Mucosa of rectum (tissue), 2 donors: ENCODE measurements at regions not wholly inside any gene's neighbourhood (a gene's known extent, or its start where the extent isn't known, plus 50 kb on each side); places are given as distances from the start of the nearest gene placed in this dataset.

Source experiments
- H3K27ac ChIP-seq, 2 donors: one replicate each; pipeline ENCODE4 v1.7.0; 2013; ENCODE audit warnings: inconsistent platforms in 2 of 2, low read depth in 2 of 2, low read length in 2 of 2
- H3K27me3 ChIP-seq, 2 donors: one replicate each; pipeline ENCODE4 v1.7.0; 2013; ENCODE audit warnings: low read length in 2 of 2; ENCODE audit not compliant: control insufficient read depth in 2 of 2, insufficient read depth in 2 of 2
- H3K36me3 ChIP-seq, 2 donors: one replicate each; pipeline ENCODE4 v1.7.0; 2013; ENCODE audit warnings: low read length in 2 of 2; ENCODE audit not compliant: control insufficient read depth in 2 of 2, insufficient read depth in 2 of 2
- H3K4me1 ChIP-seq, 2 donors: one replicate each; pipeline ENCODE4 v1.7.0; 2013; ENCODE audit warnings: low read length in 2 of 2, mild to moderate bottlenecking in 1 of 2; ENCODE audit not compliant: control insufficient read depth in 2 of 2, insufficient read depth in 2 of 2
- H3K4me3 ChIP-seq, 2 donors: one replicate each; pipeline ENCODE4 v1.7.0; 2013; ENCODE audit warnings: low read length in 2 of 2
- H3K9ac ChIP-seq, 2 donors: one replicate each; pipeline ENCODE4 v1.7.0; 2013; ENCODE audit warnings: low read length in 2 of 2, low read depth in 1 of 2, mild to moderate bottlenecking in 1 of 2
- H3K9me3 ChIP-seq, 2 donors: one replicate each; pipeline ENCODE4 v1.7.0; 2013; ENCODE audit warnings: low read length in 2 of 2; ENCODE audit not compliant: control insufficient read depth in 2 of 2
- donor health status: healthy.
- donor health status: Normal muscosa, but diverticular disease.

DNA sequence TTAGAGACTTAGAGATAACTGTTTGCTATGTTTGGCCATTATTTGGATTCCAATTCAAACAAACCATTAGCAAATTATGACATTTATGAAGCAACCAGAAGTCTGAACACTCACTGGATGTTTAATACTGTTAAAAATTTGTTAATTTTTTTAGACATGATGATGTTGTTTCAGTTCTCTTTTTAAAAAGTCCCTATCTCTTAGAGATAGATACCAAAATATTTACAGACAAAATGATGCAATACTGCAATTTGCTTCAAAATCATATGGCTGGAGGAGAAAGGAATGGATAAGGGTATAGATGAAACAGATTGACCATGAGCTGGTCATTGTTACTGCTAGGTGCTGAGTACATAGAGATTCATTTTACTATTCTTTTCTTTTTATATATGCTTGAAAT is 534.6 kb downstream of the BCOR start:
- no peaks in the 10 kb centered on the region for H3K4me1 ChIP-seq
- H3K27ac ChIP-seq: no peak overlapping the region
- H3K9ac ChIP-seq: no peak overlapping the region
- peaks cover 6 to 11% of the 10 kb centered on the region in 2 donors for H3K27me3 ChIP-seq
- no peaks in the 10 kb centered on the region for H3K9me3 ChIP-seq
- no peaks in the 10 kb centered on the region for H3K36me3 ChIP-seq
- no peak overlapping the region for H3K4me3 ChIP-seq

DNA sequence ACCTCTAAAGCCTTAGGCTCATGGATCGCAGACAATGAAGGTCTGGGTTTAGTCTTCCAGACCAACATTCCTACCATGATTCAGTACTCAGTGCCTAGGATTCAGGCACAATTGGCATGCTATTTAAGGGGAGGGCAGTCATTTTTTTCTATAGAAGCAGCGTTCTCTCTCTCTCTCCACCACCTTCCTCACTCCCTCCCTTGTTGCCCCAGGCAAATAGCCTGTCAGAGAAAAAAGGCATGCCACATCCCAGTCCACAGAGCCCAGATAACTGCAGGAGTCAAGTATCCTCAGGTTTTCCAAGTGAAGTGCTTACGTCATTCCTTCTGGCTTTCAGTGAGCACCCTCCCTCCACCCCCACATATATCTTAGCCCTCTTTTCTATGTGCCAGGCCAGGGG is 533.0 kb downstream of the BCOR start:
- Histone ChIP-seq H3K4me3 (no peak overlapping the region), H3K27ac (no peak overlapping the region), H3K27me3 (peaks cover 3 to 11% of the 10 kb centered on the region in 2 donors), H3K9me3 (no peaks in the 10 kb centered on the region), H3K36me3 (no peaks in the 10 kb centered on the region), H3K4me1 (no peaks in the 10 kb centered on the region), H3K9ac (no peak overlapping the region)

DNA sequence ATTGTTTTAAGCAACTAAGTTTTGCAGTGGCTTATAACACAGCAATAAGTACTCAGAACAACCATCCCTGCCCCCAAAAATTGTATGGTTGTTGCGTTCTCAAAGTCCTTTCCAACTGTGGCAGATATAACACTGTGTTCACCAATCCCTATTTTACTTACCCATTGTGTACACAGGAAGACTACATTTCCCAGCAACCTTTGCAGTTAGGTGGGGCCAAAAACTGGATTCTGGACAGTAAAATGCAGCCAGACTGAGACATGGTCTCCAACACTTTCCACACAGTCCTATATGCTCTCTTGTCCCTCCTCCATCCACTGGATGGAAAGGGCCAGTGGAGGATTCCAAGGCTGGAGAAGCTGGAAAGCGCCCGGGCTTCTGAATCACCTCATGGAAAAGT is 523.6 kb downstream of the BCOR start:
- no peaks in the 10 kb centered on the region for H3K4me1 ChIP-seq
- no peaks in the 10 kb centered on the region for H3K36me3 ChIP-seq
- H3K9ac ChIP-seq: no peak overlapping the region
- H3K4me3 ChIP-seq: no peak overlapping the region
- no peak overlapping the region for H3K27ac ChIP-seq
- peaks cover 5 to 8% of the 10 kb centered on the region in 2 donors for H3K27me3 ChIP-seq
- no peaks in the 10 kb centered on the region for H3K9me3 ChIP-seq

DNA sequence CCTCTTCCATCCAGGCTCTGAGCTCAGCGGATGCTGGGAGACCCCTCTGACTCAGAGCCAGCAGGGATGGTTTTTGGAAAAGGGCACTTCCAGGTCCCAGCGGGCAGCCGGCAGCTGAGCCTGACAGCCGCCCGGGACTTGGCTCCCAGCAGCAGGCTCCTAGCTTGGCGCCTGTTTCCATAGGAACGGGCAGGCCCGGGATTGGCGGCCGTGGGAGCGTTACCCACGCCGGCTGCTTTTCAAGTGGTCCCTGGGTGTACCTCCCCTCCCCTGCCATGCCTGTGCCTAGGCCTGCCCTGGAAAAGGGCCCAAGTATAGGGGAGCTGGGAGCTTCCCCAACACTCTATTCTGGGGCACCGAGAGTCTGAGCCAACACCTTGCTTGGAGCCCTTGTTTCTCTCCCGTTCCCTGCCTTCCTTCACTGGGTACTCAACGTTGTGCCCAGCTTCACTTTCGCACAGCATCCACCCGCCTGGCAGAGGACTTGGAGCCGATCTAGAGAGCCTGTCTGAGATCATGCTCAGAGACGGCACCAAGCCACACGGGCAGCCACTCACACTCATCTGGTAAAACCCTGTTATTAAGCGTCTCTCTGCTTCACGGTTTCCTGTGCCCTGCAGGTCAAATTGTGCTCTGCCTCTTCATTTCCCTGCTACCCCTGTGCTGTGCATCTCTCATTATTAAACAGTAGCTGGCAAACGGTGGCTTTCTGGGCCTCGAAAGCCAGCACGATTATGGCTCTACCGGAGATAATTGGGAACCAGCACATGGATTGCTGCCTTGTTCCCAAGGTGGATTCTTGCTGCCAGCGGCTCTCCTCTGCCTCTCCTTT is 521.5 kb downstream of the BCOR start:
- no peaks in the 10 kb centered on the region for H3K36me3 ChIP-seq
- H3K9me3 ChIP-seq: no peaks in the 10 kb centered on the region
- H3K27ac ChIP-seq: no peak overlapping the region
- no peak overlapping the region for H3K9ac ChIP-seq
- H3K4me3 ChIP-seq: no peak overlapping the region
- H3K4me1 ChIP-seq: no peaks in the 10 kb centered on the region
- peaks cover 5 to 13% of the 10 kb centered on the region in 2 donors for H3K27me3 ChIP-seq

DNA sequence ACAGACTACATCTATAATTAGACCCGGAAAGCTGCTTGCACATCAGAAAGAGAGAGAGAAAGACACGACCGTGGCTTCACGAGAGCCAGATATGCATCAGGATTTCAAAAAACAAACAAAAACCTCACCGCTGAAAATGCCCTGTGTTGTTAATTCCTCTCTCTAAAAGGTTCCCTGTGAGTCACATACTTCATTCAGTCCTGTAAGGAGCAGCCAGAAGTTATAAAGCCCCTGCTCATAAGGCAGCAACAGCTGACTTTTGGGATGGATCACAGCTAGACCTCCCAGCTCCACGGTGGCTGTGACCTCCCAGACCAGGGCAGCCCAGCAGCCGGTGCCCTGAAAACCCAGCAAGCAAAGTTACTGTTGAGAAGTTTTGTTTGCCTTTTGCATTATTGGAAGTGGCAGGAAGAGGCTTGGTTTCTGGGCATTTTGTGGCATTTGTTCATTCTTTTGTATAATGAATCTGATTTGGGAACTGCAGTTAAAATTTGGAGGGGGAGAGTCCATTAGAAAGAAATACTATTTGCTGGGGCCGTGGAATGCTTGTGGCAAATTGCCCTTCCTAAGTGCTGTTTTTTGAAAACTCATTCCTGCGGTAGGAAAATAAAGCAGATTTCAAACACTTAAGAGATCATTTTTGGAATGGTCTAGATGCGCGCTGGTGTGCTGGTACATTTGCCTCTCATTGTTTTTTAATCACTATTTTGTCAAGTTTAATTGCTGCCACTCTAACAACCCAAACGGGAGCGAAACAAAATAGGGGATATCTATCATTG is 520.4 kb downstream of the BCOR start:
- Histone ChIP-seq H3K4me3 (no peak overlapping the region), H3K9ac (no peak overlapping the region), H3K27ac (no peak overlapping the region), H3K9me3 (no peaks in the 10 kb centered on the region), H3K27me3 (peaks cover 5 to 11% of the 10 kb centered on the region in 2 donors), H3K4me1 (no peaks in the 10 kb centered on the region), H3K36me3 (no peaks in the 10 kb centered on the region)

DNA sequence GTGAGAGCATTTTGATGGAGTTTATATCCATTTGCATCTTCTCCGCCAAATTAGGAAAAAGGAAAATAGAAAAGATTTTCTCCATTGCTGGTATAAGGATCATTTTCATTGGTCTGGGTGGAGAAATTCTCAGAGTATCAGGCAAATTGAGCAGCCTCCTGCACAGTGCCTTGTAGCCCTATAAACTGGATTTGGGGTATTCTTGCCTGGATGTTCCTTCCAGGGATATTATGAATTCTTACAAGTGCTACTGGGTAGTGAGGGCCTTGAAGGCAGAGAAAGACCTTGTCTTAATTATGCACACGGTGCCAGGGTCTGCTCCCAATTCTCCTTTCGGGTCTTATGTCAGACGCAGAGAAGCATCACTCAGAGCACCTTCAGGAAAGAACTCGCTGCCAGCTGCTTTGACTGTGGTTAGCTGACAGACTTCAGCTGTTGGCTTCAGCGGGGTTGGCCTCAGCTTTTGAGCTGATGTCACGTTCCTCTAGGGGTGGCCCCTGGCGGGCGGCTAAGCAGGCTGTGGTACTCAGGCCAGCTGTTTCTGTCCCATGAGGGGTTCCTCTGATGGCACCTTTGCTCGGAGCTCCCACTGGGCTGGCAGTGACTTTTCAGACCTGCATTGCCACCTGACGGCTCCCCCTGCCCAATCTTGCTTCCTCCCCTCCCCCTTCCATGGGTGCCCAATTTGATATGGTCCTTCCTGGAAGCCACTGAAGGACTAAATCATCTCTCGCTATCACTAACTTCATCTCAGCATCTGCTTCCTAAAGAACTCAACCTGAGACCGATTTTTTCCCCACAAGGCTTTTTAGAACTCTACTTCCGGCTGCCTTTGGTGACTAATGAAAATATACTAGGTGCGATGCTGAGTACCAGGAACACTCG is 519.5 kb downstream of the BCOR start:
- H3K36me3 ChIP-seq: no peaks in the 10 kb centered on the region
- H3K27ac ChIP-seq: no peak overlapping the region
- no peak overlapping the region for H3K9ac ChIP-seq
- peaks cover 5 to 14% of the 10 kb centered on the region in 2 donors for H3K27me3 ChIP-seq
- no peaks in the 10 kb centered on the region for H3K9me3 ChIP-seq
- H3K4me3 ChIP-seq: no peak overlapping the region
- H3K4me1 ChIP-seq: no peaks in the 10 kb centered on the region

DNA sequence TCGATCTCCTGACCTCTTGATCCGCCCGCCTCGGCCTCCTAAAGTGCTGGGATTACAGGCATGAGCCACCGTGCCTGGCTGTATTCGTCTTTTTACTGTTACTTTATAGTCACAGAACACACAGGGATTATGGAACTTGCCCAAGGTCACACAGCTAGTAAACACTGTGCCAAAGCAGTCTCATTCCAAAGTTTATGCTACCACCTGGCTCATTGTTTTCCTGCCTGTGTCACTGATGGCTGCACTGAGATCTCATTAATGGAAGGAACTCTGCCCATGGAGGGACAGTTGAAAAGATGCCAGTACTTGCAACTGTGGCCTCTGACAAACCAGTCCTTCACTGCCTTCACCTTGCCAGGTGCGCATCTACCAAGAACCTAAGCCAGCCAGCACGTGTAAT is 517.7 kb downstream of the BCOR start:
- H3K4me1 ChIP-seq: no peaks in the 10 kb centered on the region
- no peak overlapping the region for H3K27ac ChIP-seq
- peaks cover under 1 to 15% of the 10 kb centered on the region in 2 donors for H3K27me3 ChIP-seq
- H3K9ac ChIP-seq: no peak overlapping the region
- H3K4me3 ChIP-seq: no peak overlapping the region
- no peaks in the 10 kb centered on the region for H3K9me3 ChIP-seq
- no peaks in the 10 kb centered on the region for H3K36me3 ChIP-seq

DNA sequence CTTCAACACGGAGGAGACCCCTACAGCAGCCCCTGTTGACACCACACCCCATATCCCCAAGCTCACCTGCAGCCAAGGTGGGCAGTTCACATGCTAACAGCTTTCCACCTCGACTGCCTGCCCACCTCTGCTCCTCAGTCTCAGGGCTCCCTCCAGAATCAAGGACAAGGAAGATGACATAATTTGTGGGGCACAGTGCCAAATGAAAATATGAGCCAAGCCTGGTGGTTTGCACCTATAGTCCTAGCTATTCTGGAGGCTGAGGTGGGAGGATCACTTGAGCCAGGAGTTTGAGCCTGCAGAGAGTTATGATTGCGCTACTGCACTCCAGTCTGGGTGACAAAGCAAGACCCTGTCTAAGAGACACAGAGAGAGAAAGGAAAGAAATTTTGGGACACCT is 516.3 kb downstream of the BCOR start:
- Histone ChIP-seq H3K36me3 (no peaks in the 10 kb centered on the region), H3K9me3 (no peaks in the 10 kb centered on the region), H3K27me3 (peaks cover 0 to 15% of the 10 kb centered on the region in 2 donors), H3K27ac (no peak overlapping the region), H3K9ac (no peak overlapping the region), H3K4me3 (no peak overlapping the region), H3K4me1 (no peaks in the 10 kb centered on the region)

DNA sequence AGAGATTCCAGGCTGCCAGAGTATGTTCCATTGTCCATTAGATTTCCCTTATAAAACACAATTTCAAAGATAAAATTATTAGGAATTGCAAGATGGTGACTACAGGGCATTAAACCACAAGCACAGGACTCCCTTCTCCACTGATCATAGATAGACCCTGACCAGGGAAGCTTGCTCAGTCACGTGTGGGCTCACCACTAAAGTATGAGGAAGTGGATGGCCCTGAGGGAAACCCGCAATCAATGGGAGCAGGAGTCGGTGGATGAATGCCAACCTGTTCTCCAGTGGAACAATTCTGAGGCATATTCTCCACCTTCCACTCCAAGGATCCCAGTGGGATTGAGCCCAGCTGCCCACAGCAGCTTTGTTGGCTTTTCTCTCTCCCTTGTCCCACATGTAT is 515.7 kb downstream of the BCOR start:
- no peaks in the 10 kb centered on the region for H3K4me1 ChIP-seq
- peaks cover 0 to 15% of the 10 kb centered on the region in 2 donors for H3K27me3 ChIP-seq
- no peaks in the 10 kb centered on the region for H3K9me3 ChIP-seq
- H3K36me3 ChIP-seq: no peaks in the 10 kb centered on the region
- H3K4me3 ChIP-seq: no peak overlapping the region
- H3K27ac ChIP-seq: no peak overlapping the region
- no peak overlapping the region for H3K9ac ChIP-seq
